T-helper 9 cell (primary cell): ENCODE measurements at regions not wholly inside any gene's neighbourhood (a gene's known extent, or its start where the extent isn't known, plus 50 kb on each side); places are given as distances from the start of the nearest gene placed in this dataset.

Source experiments
- DNase-seq: peaks from one replicate; pipeline ENCODE4 v3.0.0-alpha.2; 2020

GRCh38 chr1:22267413-22268175 lies 124.7 kb upstream of the WNT4 start:
- no peak for DNase-seq

- DNase-seq = no peak
Observed at GRCh38 chr1:22268327-22268726, 125.4 kb upstream of the WNT4 start.

DNA sequence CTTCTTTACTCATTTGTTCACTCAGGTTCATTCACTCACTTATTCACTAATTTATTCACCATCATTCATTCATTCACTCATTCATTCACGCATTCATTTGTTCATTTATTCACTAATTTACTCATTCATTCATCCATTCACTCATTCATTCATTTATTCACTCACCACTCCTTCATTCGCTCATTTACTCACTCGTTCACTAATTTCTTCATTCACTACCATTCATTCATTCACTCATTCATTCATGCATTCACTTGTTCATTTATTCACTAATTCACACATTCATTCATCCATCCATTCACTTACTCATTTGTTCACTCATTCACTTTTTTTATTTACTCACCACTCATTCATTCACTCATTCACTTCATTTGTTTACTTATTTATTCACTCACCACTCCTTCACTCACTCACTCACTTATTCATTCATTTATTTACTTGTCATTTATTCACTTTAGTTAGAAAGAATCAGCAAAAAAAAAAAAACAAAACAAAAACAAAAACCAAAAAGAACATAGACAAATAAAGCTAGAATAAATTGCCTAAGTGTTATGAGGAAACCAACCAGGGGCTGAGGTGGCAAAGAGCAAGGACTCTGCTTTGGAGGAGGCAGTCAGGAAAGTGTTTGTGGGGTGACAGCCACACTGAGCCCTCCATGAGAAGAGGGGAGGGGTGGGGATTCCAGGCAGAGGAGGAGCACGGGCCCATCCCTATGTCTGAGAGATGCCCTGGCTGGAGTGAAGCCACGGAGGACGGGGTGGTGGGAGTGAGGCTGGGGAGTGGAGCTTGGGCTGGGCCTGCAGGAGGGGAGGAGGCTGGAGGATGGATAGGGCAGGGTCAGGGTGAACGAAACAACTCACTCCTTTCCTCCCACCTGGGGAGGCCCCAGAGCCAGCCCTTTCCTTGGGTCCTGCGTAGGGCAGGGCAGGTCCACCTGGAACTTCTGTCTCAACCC lies 129.2 kb upstream of the WNT4 start:
- DNase-seq = no peak

- DNase-seq = no peak
Observed at GRCh38 chr1:22273686-22274681, 131.1 kb upstream of the WNT4 start.

DNA sequence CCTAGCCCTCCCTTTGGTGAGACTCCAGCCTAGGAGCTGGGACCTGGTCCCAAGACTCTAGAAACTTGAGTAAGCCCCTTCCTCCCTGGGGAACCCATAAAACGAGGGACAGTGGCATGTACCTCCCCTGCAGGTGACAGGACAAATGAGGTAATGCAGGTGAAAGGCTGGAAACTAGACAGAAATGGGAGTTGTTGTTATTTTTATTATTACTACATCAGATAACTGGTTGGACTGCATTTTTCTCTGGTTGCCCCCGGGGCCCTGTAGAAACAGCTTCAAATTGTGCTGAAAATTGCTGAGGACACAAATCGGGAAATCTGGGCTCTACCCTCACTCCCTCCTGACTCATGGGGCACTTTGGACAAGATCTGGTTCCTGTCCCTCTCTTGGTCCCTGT lies 132.3 kb upstream of the WNT4 start:
- DNase-seq = no peak

DNA sequence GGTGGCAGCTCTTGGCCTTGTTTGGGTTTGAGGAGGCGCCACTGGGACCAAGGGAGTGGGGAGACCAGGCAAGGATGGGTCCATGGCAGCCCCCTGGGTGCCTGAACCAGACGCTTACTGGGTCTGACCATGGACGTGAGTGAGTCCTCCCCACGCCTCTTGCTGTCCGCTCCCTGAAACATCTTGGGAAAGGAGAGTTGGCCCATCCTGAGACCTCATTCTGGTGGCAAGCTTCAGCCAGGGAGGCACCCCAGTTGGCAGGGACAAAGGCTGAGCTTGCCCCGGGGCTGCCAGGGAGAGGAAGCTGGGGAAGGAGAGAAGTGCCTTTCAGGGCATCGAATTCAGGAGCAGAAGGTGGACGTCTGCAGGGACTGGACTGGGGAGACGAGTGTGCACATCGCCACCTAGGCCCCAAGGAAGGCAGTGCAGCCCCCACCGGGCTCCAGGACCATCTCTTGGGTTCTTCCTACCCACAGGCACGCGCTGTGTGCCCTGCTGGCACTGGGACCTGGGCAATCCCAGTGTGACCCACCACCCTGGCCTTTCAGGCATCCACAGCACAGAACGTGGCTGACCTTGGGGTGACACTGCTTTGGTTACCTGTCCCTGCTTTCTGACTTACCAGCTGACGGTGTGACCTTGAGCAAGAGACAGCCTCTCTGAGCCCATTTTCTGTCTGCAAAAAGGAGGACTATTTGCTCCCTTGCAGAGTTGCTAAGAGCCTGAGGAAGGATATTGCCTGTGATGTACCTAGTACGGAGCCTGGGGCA lies 132.9 kb upstream of the WNT4 start:
- peak; percentile 12 for DNase-seq

DNA sequence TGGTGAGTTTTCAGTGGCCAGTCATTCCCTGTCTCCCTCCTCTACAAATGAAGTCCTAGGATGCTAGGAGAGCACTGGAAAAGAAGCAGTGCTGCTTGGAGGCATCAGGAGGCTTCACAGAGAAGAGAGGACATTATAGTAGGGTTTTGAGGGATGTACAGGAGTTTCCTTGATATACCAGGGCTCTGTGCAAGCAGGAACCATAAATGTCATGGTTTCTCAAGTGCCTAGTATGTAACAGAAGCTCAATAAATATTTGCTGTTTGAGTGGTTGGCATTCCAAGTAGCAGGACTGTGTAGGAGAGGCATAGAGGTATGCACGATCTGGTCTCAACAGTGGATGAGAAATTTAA lies 133.5 kb upstream of the WNT4 start:
- DNase-seq = no peak

GRCh38 chr1:22277662-22278061 lies 134.8 kb upstream of the WNT4 start:
- no peak for DNase-seq

- DNase-seq = no peak
Observed at GRCh38 chr1:22279735-22280134, 136.8 kb upstream of the WNT4 start.

DNA sequence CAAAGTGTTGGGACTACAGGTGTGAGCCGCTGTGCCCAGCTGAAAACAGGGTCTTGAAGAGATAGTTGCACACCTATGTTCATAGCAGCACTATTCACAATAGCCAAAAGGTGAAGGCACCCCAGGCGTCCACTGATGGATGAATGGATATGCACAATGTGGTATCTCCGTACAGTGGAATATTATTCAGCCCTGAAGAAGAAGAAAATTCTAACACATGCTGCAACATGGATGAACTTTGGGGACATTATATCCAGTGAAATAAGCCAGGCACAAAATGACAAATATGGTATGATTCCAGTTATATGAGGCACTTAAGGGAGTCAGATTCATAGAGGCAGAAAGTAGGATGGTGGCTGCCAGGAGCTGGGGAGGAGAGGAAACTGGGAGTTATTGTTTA lies 137.6 kb upstream of the WNT4 start:
- no peak for DNase-seq

- no peak for DNase-seq
Observed at GRCh38 chr1:22281521-22282363, 138.8 kb upstream of the WNT4 start.

DNA sequence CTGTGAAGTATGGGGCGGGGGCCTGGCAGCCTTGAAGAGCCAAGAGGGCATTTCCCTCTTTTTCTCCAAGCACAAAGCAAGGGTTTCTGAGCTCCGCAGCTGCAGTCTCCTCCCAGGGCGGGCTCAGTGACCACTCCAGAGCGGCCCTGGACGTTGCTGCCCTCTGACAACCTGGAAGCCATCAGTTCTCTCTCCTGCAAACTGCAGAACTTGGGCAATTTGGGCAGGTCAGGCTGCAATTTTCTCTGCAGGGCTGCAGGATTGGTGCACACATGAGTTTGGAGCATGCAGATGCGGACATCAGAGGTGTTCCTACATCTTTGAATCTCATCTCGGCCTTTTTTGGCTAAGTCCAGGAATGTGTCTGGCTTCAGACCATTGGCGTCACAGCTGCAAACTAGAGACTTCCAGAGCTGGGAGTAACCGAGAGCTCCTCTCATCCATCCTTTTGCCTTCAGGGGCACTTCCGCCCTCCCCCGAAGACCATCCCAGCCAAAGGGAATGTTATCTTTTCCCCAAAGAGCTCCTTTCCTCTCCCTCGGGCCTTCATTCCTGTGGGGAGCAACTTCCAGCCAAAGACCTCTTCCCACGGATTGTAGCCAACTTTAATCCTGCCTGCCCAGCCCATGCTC lies 139.6 kb upstream of the WNT4 start:
- DNase-seq = no peak

- no peak for DNase-seq
Observed at GRCh38 chr1:22283596-22283995, 140.7 kb upstream of the WNT4 start.

DNA sequence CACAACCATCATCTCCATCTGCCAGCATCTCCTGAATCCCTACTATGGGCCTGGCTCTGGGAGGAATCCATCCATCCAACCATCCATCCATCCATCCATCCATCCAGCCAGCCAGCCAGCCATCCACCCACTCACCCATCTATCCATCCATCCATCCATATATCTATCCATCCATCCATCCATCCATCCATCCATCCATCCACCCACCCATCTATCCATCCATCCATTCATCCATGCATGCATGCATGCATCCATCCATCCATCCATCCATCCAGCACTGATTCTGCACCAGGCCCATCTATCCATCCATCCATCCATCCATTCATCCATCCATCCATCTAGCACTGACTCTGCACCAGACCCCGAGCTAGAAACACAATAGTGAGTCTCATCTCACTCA lies 141.3 kb upstream of the WNT4 start:
- no peak for DNase-seq

- DNase-seq = no peak
Observed at GRCh38 chr1:22284906-22285548, 142.1 kb upstream of the WNT4 start.

GRCh38 chr1:22285549-22286396 lies 142.9 kb upstream of the WNT4 start:
- DNase-seq = no peak

GRCh38 chr1:22286491-22286890 lies 143.6 kb upstream of the WNT4 start:
- DNase-seq = no peak

- DNase-seq = no peak
Observed at GRCh38 chr1:22287273-22287672, 144.4 kb upstream of the WNT4 start.

DNA sequence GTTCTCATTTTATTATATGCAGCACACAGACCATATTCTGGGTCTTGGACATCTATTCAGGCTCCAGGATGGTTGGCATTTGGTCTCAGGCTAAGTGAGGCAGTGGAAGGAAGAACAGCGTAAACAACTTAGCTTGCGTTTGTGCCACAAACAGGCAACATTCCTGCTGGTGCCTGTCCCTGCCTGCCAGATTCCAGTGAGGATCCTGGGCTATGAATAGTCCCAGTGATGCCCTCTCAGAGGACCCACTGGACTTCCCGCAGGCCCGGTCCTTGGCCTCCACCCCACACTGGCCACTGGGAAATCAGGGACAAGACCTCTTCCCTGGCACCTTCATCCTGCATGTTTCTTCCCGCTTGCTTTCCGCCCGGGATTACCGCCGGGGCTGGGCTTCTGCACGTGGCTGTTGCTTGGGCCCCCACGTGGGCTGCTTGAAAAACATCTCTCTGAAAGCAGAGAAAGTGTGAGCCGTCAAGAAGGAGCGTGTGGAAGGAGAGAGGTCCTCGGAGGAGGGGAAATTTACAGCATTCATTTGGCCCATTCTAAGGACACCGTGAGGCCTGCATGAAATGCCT lies 145.1 kb upstream of the WNT4 start:
- no peak for DNase-seq
